HG03064 (cell line): ENCODE measurements at regions not wholly inside any gene's neighbourhood (a gene's known extent, or its start where the extent isn't known, plus 50 kb on each side); places are given as distances from the start of the nearest gene placed in this dataset.

Source experiments
- ATAC-seq: cut with Tn5 transposase; IDR thresholded peaks from one replicate; pipeline ENCODE4 v1.9.1; 2021; ENCODE audit warnings: low read depth; ENCODE audit not compliant: unreplicated experiment

DNA sequence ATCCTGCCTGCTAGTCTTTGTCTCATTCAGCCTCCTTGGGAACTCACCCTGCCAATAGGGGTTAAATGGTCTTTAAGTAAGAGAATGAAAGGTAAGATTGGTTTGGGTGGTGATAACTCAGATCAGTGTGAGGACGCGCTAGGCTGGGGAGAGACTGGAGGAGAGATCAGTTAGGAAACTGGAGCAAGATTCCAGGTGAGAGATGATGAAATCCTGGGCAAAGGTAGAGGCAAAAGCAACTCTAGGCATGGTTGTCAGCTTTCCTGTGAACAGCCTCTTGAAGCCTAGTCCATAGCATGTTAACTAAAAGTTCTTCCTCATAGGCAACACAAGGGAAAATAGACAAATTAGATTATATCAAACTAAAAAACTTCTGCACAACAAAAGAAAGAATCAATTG lies 145.2 kb upstream of the ANKRD28 start:
- no peak for ATAC-seq

DNA sequence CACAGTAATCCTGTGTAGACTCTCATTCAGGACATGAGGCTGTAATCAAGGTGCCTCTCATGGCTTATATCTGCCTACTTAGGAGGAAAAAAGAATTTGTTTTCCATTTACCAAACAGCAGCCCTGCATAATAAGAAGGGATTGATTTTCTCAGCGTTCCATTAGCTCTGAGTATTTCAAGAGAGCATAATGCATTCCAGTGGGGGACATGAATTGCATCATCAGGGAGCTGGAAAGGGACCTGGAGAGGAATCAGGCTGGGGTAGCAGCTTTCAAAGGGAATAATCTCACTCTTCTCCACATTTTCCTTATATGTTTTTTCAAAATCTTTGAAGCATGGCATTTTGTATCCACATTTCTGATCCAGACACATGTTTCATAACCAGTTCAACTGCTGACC lies 150.6 kb upstream of the ANKRD28 start:
- ATAC-seq: no peak

DNA sequence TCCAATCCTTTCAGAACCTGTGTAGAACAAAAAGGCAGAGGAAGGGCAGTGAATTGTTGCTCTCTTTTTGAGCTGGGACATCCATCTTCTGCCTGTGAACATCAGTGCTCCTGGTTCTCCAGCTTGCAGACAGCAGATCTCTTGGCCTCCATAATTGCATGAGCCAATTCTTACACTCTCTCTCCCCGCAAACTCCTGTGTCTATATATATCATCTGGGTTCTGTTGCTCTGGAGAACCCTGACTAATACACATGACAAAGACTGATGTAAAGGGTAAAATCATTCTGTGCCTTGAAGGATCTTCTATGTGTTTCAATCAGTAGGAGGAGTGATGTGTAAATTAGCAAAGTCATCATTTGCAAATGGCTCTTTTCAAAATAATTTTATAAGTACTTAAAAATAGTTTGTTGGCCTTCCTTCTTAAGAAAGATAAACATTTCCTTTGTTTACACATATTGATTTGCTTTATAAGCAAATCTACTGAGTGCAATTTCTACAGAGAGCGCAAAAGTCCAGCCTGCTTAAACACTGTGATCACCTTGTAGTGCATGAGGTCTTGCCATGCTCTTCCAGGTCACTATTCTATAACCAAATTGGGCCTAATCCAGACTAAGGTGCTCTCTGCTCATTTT lies 154.9 kb upstream of the ANKRD28 start:
- no peak for ATAC-seq

- no peak for ATAC-seq
Observed at GRCh38 chr3:15953841-15954240, 156.1 kb upstream of the ANKRD28 start.

GRCh38 chr3:15955968-15956367 lies 158.2 kb upstream of the ANKRD28 start:
- ATAC-seq: no peak

DNA sequence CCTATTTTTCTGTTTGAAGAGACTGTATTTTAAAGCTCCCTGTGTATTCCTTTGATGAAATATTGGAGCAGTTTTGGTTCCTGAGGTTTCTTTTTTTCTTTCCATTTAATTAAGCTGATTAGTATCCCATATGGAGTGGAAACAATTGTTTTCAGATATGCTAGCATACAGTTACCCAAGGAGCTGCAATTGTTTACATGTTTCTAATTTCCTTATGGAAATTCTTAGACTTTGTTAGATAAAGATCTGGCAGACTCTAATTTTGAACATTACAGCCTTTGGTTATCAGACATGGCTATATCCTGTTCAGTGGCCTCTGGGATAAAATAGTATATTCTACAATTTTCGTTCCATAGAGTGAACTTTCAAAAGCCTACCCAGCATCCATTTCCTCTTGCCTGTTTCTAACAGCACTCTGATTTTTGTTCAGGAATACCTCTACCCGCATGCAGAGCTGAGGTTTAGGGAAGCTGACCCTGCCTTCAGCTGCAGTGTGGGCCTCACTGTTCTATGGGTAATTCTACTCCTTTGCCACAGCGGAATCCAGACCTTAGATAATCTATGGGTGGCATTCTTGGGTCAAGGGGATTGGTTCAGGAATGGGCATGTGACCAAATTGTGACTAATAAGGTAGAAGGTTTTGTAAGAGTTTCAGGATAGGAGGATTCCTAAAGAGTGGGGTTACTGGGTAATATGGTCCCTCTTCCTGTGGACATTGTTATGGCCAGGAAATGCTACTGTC lies 161.1 kb upstream of the ANKRD28 start:
- ATAC-seq: no peak

DNA sequence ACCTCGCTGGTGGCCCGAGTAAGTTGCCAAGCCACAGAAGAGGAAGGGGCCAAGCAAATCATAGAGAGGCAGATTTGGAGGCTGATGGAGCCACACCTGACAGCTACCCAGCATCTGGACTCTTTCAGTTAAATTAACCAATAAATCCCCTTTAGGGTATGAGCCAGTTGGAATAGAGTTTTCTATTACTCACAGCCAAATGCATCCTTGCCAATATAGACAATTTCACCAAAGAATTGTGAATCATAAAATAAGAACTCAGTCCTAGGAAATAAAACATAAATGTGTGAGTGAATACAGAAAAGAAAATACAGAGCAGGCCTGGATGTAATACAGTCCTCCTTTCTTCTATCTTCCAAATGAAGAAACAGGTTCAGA lies 161.6 kb upstream of the ANKRD28 start:
- no peak for ATAC-seq

- ATAC-seq: no peak
Observed at GRCh38 chr3:15964605-15965442, 167.0 kb upstream of the ANKRD28 start.

- no peak for ATAC-seq
Observed at GRCh38 chr3:15967577-15967976, 169.8 kb upstream of the ANKRD28 start.

GRCh38 chr3:15969874-15970640 lies 172.3 kb upstream of the ANKRD28 start:
- no peak for ATAC-seq

DNA sequence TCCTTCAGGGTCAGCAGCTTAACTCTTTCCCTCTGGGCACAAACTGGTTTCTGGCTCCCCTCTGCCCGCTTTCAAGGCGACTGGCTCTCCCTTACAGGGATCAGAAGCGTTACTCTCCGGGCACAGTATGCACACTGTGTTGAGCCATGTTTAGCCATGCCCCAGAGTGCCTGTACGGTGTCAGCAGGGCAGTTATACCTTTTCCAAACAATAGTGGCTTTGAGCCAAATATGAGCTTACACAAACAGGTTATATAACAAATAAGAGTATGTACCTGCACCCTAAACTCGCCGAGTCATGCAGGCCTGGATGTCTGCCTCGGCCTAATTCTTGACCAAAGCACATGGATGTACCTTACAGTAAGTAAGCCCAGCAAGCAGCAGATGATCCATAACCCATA lies 175.6 kb upstream of the ANKRD28 start:
- no peak for ATAC-seq

DNA sequence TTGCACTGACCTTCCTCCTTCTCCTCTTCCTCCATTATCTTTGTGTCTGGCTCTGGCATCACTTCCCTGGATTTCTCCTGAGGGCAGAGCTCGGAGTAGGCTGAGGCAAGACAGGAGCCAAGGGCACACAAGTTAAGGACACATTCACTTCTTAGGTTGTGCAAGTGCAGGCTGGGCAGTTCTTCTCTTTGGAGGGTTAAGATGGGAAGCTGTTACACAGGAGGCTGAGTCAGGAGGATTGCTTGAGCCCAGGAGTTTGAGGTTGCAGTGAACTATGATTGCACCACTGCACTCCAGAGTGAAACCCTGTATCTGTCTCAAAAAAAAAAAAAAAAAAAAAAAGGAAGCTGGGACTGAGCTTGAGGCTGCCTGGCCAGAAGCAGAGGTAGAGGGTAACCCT lies 176.2 kb upstream of the ANKRD28 start:
- no peak for ATAC-seq

DNA sequence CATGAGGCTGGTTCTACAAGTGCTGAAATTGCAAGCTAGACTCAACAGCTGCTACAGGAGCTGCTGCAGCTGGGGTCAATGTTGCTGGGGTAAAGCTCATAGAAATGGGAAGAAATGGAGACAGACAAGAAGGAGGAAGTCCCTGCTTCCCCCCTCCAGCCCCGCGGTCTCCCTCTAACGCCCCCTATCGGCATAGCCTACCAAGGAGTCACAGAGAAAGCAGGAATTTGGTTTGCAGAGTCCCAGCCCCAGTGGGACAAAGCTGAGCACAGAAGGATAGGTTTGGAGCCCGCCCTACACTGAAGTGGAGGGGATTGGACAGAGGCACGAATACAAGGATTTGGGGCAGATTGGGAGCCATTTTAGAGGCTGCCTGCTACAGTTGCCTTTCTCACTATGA lies 176.9 kb upstream of the ANKRD28 start:
- ATAC-seq: no peak

DNA sequence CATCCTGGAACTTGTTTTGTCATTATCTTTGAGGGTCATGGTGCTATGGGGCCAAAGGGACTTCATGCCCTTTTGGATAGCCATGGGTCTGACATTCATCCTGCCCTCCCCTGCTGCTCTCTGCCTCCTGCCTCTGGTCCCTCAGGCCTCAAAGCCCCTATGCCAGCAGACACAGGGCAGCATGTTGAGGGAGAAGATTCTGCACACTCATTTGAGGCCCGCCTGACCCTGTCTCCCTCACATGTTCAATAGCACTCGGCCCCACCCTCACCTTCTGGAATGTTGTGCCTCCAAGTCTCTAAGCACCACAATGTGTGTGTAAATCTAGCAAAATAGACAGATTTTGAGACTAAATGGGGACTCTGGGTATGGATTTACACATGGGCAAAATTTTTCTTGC lies 178.7 kb upstream of the ANKRD28 start:
- no peak for ATAC-seq

DNA sequence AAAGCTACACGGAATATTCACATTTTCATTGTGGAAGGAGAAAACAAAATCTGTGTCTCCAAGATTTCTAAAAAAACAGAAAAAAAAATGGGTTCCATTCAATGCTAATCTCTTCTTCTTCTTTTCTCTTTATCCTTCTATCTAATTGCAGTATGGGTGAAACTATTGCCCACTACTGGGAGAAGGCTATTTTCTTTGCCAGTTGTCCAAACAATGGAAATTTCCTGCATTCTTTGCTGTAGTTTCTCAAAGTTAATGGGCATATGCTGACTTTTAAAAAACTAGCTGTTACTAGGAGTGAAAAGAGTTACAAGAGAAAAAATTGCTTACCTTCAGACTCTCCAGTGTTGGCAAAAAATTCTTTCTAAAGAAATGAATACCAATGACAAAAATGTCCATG lies 179.3 kb upstream of the ANKRD28 start:
- no peak for ATAC-seq

- no peak for ATAC-seq
Observed at GRCh38 chr3:15977598-15978232, 179.9 kb upstream of the ANKRD28 start.

GRCh38 chr3:15978801-15979200 lies 181.0 kb upstream of the ANKRD28 start:
- no peak for ATAC-seq

- ATAC-seq: no peak
Observed at GRCh38 chr3:15979495-15979894, 181.7 kb upstream of the ANKRD28 start.

GRCh38 chr3:15979900-15980299 lies 182.1 kb upstream of the ANKRD28 start:
- no peak for ATAC-seq

DNA sequence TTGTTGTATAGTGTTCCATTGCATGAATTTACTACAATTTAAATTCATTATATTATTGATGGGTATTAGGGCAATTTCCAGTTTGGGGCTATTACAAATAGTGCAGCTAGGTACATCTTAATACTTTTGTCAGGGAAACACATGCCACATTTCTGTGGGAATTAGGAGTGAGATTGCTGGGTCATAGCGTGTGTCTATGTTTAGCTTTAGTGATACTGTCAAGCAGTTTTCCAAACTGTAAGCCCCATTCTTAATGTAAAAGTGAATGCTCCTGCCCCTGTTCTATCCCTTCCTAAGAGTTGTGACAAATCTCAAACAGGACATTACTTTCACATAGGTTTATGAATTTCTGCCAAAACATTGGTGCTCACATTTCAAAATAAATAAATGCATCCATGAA lies 184.5 kb upstream of the ANKRD28 start:
- no peak for ATAC-seq
